ENCODE measurements at regions not wholly inside any gene's neighbourhood (a gene's known extent, or its start where the extent isn't known, plus 50 kb on each side); places are given as distances from the start of the nearest gene placed in this dataset.

GRCh38 chr6:115004982-115005381 is 662.2 kb upstream of the HS3ST5 start:
- no peaks in the 10 kb centered on the region for H4K20me1 ChIP-seq (replicated peaks in 1 of 2; ENCODE audit: control insufficient read depth in 1 of 2, insufficient read depth in 2 of 2, low read length in 2 of 2)
- H3K18ac ChIP-seq (ENCODE audit: extremely low read depth, low read length), result no peak overlapping the region
- H2BK5ac ChIP-seq (ENCODE audit: low read depth, low read length), result no peak overlapping the region
- no peak overlapping the region for H2BK20ac ChIP-seq (ENCODE audit: low read length)
- no peak overlapping the region for H3K23ac ChIP-seq (ENCODE audit: insufficient read length)
- no peaks in the 10 kb centered on the region for H3K23me2 ChIP-seq (ENCODE audit: low read depth, low read length)
- H3K9me3 ChIP-seq (ENCODE audit: insufficient read depth in 2 of 2, low read depth in 1 of 2, low read length in 1 of 2), result no peaks in the 10 kb centered on the region; a peak in 1 of 4 replicates
- H3K4me1 ChIP-seq (replicated peaks in 1 of 4; ENCODE audit: control insufficient read depth in 3 of 4, insufficient read depth in 4 of 4, low read length in 3 of 4), result peaks cover 0 to 5% (median 0%) of the 10 kb centered on the region in 4 experiments; a peak in 1 of 7 replicates
- no peak overlapping the region for H3K4ac ChIP-seq (replicated peaks; ENCODE audit: insufficient read length, low read depth, low read length)
- H2BK12ac ChIP-seq (ENCODE audit: low read depth, low read length), result no peak overlapping the region
- 84% methylated on average over 4 of the region's 4 CpGs; no CpG with 5 or more reads in 1 of the 2 experiments for WGBS, 2 experiments (ENCODE audit: extremely low coverage in 1 of 2, insufficient coverage in 1 of 2, insufficient read length in 1 of 2, insufficient replicate concordance in 2 of 2, low coverage in 1 of 2, low lambda C conversion rate in 2 of 2, missing lambda C conversion rate in 1 of 2)
- H3K9ac ChIP-seq (replicated peaks in 1 of 4; ENCODE audit: extremely low read depth in 1 of 4, low read depth in 3 of 4, low read length in 3 of 4), result no peak overlapping the region
- TF ChIP-seq RAD21 (IDR thresholded peaks at IDR 0.05 in 1 of 2, conservative IDR thresholded peaks at IDR 0.05 in 1 of 2; ENCODE audit: low read depth in 2 of 2, low read length in 2 of 2) (0 out of 4 replicates have a peak, but pooled peaks of 1 of the 2 experiments have one; percentile 1), SIX5 (IDR thresholded peaks at IDR 0.05; ENCODE audit: low read depth, low read length) (no peak)
- H2AFZ ChIP-seq (ENCODE audit: low read length), result no peak overlapping the region
- FAIRE-seq (no peak), DNase-seq (ENCODE audit: low read depth in 1 of 2, low spot score in 2 of 2) (no peak)
- no peak overlapping the region for H4K91ac ChIP-seq (replicated peaks; ENCODE audit: insufficient read length, low read length)
- H2BK15ac ChIP-seq (ENCODE audit: low read length), result no peak overlapping the region
- H4K8ac ChIP-seq (ENCODE audit: extremely low read depth, insufficient read depth, low read length), result no peak overlapping the region
- H3K36me3 ChIP-seq (ENCODE audit: control insufficient read depth in 2 of 4, insufficient read depth in 4 of 4, low read length in 3 of 4), result no peaks in the 10 kb centered on the region
- H2AK5ac ChIP-seq (ENCODE audit: low read depth, low read length), result no peak overlapping the region
- no peaks in the 10 kb centered on the region for H3K27me3 ChIP-seq (replicated peaks in 1 of 4; ENCODE audit: control insufficient read depth in 3 of 4, extremely low read depth in 1 of 4, insufficient read depth in 3 of 4, low read length in 3 of 4)
- no peaks in the 10 kb centered on the region for H3K79me1 ChIP-seq (ENCODE audit: low read depth, low read length)
- no peak overlapping the region for H3K14ac ChIP-seq (ENCODE audit: insufficient read length)
- H3K27ac ChIP-seq (ENCODE audit: low read depth, low read length), result no peak overlapping the region
- POLR2A ChIA-PET (ENCODE audit: partially characterized antibody), result no interaction called here
- no peaks in the 10 kb centered on the region for H3K79me2 ChIP-seq (ENCODE audit: control insufficient read depth in 1 of 2, insufficient read depth in 2 of 2, low read length in 2 of 2)
- CTCF ChIA-PET (ENCODE audit: partially characterized antibody), result interaction anchor here (0.7 to 1.0 kb wide), 3 partner anchors 16 to 540 kb away, joined by 3 to 4 read pairs (median 3); no protein-coding TSS in a partner anchor
- no peak overlapping the region for H2BK120ac ChIP-seq (replicated peaks; ENCODE audit: low read depth, low read length)
- no peak overlapping the region for H3K4me2 ChIP-seq (ENCODE audit: insufficient read depth in 1 of 2, low read depth in 2 of 2, low read length in 2 of 2)
- H3K4me3 ChIP-seq (ENCODE audit: extremely low read depth in 1 of 4, insufficient read depth in 2 of 4, low read depth in 3 of 4, low read length in 4 of 4), result no peak overlapping the region
- H3K56ac ChIP-seq (replicated peaks; ENCODE audit: insufficient read length, low read depth, low read length), result no peak overlapping the region
- no peak overlapping the region for H4K5ac ChIP-seq (ENCODE audit: insufficient read length, low read depth, low read length)
